ENCODE measurements at regions not wholly inside any gene's neighbourhood (a gene's known extent, or its start where the extent isn't known, plus 50 kb on each side); places are given as distances from the start of the nearest gene placed in this dataset.
A peak's percentile ranks its signal among the peaks of the same experiment; 100 is the strongest.
"Not testable (repeated sequence)": the region's sequence is repeated elsewhere in the genome, so short reads cannot be mapped to it uniquely, and the experiment has no call there.

DNA sequence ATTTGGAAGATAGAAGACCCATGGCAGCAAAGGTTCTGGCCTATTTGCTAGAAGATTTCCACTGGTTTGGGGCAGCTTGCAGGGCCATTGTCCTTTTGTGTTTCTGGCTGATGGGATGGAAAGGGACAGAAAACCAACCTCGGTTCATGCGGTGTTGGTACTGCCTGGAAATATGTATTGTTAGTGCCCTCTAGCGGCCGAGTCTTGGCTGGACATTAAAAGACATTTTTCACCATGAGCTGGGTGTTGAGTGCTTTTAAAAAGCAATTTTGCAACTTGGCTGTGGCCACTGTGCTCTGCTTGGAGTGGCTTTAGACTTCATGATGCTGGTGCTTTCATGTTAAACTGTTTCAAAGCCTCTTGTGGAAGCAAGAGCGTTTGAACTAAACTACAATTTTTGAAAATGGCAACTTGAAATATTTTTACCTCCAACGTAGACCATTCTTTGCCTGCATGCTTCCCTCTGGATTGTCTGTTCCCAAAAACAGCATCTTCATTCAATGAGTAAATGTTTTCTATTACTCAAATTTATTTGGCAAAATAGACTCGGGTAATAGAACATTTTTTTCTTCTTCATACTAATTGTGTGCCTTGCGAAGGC is 102.7 kb upstream of the TBX5 start:
- peak; percentile 30 for DNase-seq (ENCODE audit: low read depth)
- no peak overlapping the region for H3K4me3 ChIP-seq (ENCODE audit: low read depth, low read length)

DNA sequence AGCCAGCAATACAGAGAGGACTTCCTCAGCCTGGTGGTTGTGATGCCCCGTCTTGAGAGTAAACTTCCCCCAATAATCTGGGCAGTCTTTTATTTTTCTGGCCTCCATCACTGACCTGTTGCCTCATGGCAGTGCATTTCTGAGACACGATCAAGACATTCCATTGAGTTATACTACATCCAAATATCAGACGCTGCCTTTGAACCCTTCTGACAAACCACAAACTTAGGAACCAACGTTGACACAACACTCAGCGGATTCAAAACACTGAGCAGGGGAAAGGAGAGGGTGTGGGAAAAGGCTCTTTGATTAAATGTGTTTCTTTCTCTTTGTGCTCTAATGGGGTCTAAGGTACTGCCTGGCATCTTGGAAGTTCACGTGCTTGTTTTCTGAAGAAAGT is 100.7 kb upstream of the TBX5 start:
- DNase-seq (ENCODE audit: low read depth) = no peak
- no peak overlapping the region for H3K4me3 ChIP-seq (ENCODE audit: low read depth, low read length)

DNA sequence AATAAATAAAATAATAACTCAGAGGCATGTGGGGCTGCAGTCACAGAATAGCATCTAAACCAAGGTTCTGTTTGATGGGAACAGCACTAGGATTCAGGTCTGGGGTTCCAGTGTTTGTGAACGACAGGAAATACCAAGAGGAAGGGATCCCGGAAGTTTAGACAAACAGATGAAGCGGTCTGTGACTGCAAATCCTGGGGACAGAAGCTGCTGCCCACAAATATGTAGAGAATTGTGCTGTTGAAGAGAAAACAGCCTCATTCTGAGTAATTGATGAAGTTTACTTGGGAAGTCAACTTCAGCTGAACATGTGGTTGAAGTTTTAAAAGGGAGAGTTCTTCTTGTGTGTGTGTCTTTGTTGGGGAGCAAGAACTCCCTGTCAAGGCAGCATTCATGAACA is 98.4 kb upstream of the TBX5 start:
- no peak for DNase-seq (ENCODE audit: low read depth)
- no peak overlapping the region for H3K4me3 ChIP-seq (ENCODE audit: low read depth, low read length)

DNA sequence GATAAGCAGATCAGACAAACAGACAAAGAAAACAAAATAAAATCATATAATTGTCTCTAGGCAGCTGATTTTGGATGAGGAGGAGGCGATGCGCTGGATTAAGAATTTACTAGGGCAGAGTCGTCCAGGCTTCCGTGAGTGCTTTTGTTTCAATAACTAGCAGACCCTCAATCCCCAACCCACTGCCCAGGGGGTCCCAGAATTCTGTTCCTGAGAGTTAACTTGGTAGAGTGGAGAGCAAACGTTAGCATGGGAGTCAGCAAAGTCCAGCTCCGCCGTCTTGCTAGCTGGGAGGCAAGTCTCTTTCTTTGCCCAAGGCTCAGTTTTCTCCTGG is 95.5 kb upstream of the TBX5 start:
- DNase-seq (ENCODE audit: low read depth) = no peak
- H3K4me3 ChIP-seq (ENCODE audit: low read depth, low read length) = no peak overlapping the region

DNA sequence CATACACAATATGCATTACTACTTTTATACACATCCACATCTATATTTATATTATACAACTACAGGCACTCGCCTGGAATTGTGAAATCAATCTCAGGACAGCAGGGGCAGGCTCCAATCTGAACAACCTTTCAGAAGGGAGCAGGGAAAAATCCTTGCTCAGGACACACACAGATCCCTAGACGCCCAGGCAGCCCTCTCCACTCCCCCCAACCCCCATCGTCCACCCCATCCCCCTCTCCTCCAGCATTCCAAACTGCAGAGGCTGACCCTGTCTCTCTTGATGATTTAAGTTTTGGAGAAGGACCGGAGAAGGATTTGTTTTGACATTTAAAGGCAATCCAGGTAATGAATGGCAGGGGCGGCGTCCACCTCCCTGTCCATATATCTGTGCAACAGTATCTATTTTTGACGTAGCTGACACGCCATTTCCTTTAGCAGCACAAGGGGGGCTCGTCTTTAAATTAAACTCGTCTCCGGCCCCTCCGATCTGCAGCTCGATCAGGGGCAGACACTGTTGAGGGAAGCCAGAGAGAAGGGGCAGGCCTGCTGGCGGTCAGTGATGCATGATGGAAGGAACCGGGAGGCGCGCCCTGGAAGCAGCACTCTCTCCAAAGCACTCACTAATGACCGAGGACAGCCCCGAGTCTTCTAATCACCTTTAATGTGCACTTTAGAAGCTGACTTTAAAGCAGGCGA is 95.0 kb upstream of the TBX5 start:
- no peak for DNase-seq (ENCODE audit: low read depth)

DNA sequence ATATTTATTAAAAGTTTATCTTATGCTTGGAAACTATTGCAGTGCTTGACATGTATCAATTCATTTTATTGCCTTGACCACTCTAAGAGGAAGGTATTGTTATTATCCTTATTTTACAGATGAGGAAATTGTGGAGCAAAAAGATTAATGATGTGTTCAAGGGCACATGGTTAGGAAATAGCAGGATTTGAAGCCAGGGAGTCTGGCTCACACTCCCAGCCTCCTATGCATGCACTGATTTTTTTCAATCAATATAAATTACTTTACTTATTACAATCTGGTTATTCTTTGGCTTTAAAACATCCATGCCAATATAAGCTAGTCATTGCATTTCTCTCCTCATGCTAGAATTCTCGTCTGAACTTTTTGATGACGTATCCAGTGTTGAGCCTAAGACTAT is 94.2 kb upstream of the TBX5 start:
- DNase-seq (ENCODE audit: low read depth) = no peak
- H3K4me3 ChIP-seq (ENCODE audit: low read depth, low read length) = no peak overlapping the region

More for the DNA sequence above, 95.0 kb upstream of the TBX5 start:
- H3K4me3 ChIP-seq (ENCODE audit: low read depth, low read length) = no peak overlapping the region

DNA sequence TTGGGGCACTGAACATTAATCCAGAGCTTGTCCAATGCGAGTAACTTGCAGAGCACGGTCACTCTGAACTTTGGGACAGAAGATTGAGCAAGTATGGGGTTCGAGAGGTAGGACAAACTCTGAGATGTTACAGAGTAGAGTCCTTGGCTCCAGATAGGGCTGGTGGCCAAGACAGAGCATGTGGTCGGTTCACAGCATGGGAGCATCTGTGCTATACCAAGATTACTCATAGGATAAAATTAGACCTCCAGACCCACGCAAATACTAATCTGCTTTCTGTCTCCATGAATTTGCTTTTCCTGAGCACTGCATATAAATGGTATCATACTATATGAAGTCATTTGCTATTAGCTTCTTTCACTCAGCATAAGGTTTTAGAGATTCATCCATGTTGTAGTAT is 93.4 kb upstream of the TBX5 start:
- no peak overlapping the region for H3K4me3 ChIP-seq (ENCODE audit: low read depth, low read length)
- no peak for DNase-seq (ENCODE audit: low read depth)

DNA sequence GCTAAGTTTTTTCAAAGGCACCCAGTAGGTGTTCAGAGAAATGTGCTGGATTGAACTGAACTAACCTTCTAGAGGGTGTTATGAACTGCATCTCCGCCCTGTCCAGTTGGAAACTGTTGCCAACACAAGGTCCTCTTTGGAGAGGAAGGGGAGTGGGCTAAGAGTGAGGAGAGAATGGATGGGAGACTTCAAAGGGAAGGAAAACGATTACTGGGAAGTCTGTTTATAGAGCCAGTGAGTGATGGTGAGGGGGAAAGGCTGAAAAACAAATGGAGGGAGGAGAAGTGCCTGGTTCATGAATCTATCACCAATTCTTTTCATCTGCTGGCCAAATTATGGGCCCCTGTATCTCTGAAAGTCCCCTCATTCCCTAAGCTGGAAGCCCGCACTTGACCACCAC is 86.0 kb upstream of the TBX5 start:
- H3K4me3 ChIP-seq (ENCODE audit: low read depth, low read length) = no peak overlapping the region
- no peak for DNase-seq (ENCODE audit: low read depth)

DNA sequence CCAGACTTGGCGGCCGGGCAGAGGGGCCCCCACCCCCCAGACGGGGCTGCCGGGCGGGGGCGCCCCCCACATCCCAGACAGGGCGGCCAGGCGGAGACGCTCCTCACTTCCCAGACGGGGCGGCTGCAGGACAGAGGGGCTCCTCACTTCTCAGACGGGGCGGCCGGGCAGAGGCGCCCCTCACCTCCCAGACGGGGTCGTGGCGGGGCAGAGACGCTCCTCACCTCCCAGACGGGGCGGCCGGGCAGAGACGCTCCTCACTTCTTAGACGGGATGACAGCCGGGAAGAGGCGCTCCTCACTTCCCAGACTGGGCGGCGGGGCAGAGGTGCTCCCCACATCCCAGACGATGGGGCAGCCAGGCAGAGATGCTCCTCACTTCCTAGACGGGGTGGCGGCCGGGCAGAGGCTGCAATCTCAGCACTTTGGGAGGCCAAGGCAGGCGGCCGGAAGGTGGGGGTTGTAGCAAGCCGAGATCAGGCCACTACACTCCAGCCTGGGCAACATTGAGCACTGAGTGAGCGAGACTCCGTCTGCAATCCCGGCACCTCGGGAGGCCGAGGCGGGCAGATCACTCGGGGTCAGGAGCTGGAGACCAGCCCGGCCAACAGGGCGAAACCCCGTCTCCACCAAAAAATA is 79.0 kb upstream of the TBX5 start:
- not testable (repeated sequence) for H3K4me3 ChIP-seq (ENCODE audit: low read depth, low read length); DNase-seq (ENCODE audit: low read depth)

DNA sequence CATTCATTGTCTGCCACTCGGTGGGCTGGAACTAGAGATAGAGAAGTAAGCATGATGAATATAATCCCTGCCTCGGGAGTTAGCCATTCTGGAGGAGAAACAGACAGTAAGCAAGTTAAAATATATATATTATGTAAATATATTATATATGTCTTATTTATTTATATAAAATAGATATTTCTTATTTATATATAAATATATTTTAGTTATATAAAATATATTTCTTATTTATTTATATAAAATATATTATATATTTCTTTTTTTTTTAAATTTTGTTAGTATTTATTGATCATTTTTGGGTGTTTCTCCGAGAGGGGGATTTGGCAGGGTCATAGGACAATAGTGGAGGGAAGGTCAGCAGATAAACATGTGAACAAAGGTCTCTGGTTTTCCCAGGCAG is 78.1 kb upstream of the TBX5 start:
- DNase-seq (ENCODE audit: low read depth) = no peak

DNA sequence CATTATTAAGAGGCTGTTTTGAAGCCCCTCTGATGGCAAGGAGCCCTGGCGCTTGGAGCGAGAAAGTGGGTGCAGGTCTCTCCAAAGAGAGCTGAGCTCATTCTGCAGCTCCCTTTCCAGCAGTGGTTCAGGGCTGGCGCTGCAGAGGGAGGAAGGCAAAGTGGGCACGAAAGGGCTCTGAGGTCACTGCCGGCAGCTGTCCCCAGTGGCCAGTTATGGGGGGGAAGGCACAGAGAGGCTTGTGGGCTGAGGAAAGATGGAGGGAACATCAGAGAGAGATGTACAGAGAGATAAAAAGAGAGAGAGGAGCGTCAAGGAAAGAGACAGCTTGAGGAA is 75.2 kb upstream of the TBX5 start:
- DNase-seq (ENCODE audit: low read depth) = no peak

More for the DNA sequence above, 78.1 kb upstream of the TBX5 start:
- no peak overlapping the region for H3K4me3 ChIP-seq (ENCODE audit: low read depth, low read length)

DNA sequence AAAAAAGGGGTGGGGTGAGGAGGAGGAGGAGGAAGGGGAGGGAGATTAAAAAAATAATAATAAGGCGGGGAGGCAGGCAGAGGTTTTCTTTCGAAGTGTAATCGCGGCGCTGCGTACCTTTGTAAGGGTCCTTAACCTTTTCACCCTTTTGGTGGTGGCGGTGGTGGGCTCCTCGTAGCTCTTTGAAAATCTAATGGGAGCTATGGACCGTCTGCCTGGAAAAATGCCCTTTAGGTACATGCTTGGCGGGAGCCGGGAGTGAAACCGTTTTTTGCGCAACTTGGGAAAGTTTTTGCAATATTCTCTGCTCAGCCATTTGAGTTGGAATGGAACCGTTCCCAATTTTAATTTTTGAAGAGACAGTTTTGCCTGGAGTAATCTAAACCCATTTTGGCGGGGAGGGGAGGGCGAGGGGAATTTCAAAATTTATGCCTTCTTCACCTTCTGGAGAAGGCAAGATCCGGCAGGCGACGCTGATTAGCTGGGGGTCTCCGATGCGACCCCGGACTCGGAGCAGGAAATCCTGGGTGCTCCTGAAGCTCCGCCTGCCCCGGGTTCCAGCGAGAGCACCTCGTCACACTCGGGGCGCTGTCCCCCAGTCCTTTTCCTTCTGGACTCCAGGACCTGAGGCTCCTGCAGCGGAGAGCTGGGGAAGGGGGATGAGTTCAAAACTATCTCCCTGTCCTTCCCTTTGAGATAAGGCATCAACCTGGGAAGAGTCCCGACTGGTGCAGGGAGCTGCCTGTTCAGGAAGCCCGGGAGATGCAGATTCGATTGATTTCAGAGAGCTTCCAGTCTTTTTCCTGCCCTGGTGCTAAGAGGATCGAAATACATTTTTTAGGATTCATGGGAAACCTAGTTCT is 74.6 kb upstream of the TBX5 start:
- H3K4me3 ChIP-seq (ENCODE audit: low read depth, low read length) = peak overlapping the region; percentile 46
- peak; percentile 10 for DNase-seq (ENCODE audit: low read depth)

More for the DNA sequence above, 75.2 kb upstream of the TBX5 start:
- H3K4me3 ChIP-seq (ENCODE audit: low read depth, low read length) = no peak overlapping the region

DNA sequence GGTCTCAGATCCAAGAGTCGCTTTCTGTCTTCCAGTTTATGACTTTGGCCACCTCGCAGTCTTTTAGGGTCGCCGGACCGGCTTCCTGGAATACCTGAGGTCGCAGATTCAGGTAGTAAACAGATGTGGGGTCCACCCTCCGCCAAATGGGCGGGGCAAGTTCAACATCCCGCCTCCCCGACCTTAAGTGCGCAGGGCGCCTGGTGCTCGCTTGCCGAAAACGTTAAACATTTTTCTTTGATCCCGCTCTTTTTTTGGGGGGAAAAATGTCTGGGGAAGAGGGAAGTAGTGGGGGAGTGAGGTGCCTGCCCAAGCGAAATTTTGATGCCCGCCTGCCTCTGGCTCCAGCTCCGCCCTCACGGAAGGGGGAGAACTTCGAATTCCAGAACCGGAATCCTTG is 73.9 kb upstream of the TBX5 start:
- DNase-seq (ENCODE audit: low read depth) = no peak
- peak overlapping the region; percentile 46 for H3K4me3 ChIP-seq (ENCODE audit: low read depth, low read length)

DNA sequence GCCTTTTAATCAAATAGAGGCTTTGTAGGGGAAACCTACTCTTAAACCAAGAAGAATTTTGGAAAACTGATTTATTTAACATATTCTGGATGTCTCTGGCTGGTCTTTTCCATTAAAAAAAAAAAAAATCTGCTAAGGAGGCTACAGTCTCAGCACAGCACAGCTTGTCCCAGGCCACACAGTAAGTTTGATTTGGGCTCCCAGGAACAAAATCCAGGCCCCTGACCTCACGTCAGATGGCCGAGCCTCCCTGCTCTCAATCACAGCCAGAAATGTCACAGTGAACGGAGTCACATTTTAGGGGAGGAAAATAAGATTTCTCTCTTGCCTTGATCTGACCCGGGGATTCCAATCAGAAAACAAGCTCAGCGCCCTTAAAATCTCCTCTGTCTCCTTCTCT is 72.9 kb upstream of the TBX5 start:
- DNase-seq (ENCODE audit: low read depth) = no peak
- no peak overlapping the region for H3K4me3 ChIP-seq (ENCODE audit: low read depth, low read length)

DNA sequence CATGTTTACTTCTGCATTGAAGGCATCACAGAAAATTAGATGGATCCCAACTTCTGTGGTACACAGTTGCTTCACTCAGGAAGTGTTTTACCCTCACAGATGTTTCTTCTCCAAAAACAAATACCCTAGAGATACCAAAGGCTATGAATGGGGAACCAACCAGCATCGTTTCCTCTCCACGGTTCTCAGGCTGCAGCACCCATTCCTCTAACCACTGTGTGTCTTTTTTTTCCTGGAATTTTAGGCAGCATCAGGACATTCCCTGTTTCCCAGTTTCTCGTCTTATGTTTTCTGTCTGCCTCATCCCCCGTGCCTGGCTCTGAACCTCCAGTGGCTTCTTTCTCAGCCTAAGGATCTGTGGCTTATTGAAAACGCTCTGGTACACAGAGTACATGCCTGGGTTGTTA is 72.0 kb upstream of the TBX5 start:
- no peak overlapping the region for H3K4me3 ChIP-seq (ENCODE audit: low read depth, low read length)
- no peak for DNase-seq (ENCODE audit: low read depth)

DNA sequence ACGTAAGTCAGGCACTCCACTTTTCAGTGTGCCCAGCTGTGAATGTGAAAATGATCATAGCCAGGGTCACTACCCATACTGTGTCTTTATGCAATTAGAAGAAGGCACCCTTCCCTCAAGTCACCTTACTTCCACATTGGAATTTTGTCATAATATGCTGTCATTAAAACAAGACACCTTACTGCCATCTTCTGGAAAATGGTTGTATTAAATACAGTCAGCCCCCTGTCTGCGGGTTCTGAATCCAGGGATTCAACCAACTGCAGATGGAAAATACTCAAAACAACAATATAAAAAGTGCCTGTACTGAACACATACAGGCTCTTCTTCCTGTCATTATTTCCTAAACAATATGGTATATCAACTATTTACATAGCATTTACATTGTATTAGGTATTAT is 70.2 kb upstream of the TBX5 start:
- no peak overlapping the region for H3K4me3 ChIP-seq (ENCODE audit: low read depth, low read length)
- DNase-seq (ENCODE audit: low read depth) = no peak

DNA sequence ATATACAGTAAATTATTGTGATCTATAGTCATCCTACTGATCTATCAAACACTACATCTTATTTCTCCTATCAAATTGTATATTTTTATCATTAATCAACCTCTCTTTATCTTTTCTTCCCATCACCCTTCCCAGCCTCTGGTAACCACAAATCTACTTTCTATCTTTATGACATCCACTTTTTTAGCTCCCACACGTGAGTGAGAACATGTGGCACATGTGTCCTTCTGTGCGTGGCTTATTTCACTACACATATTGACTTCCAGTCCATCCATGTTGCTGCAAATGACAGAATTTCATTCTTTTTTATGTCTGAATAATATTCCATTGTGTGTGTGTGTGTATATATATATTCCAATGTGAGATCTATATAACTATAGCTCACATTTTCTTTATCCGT is 67.8 kb upstream of the TBX5 start:
- DNase-seq (ENCODE audit: low read depth) = no peak

DNA sequence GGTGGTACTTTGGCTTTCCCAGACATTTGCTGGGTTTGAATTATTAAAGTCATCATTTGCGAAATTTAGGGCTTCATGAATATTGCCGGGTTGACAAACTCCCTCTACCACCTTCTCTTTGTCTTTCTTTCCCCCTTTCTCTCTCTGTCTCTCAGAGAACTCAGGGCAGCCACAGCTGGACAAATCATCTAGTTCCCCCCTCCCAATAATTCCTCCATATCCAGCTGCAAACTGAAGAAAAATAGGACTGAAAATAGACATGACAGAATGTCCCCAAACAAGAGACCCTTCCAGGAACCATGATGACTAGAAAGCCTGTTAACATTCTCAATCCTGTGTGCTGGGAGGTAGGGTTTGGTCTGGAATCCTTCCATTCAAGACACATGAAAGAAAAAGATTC is 67.1 kb upstream of the TBX5 start:
- no peak for DNase-seq (ENCODE audit: low read depth)
- H3K4me3 ChIP-seq (ENCODE audit: low read depth, low read length) = no peak overlapping the region

More for the DNA sequence above, 67.8 kb upstream of the TBX5 start:
- H3K4me3 ChIP-seq (ENCODE audit: low read depth, low read length) = no peak overlapping the region

DNA sequence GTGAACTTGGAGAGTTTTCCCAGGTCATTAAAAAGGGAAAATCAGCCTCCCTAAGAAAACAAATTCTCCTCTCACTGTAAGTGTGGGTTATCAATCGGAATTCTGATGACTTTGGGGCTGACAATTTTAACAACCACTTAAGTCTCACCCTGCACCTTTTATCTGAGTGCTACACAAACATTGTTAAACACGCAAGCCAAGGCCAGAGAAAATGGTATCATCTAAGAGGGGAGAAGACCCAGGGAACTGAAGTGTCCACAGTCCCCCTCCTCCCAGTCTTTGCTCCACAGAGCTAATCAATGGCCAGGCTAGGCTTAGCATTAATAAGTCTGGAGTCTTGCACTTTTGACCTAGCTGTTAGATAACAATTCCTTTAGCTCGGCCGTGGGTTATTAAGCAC is 51.7 kb upstream of the TBX5 start:
- DNase-seq (ENCODE audit: low read depth) = no peak
- H3K4me3 ChIP-seq (ENCODE audit: low read depth, low read length) = no peak overlapping the region
